Peyer's patch (tissue), 4 donors: ENCODE measurements at regions not wholly inside any gene's neighbourhood (a gene's known extent, or its start where the extent isn't known, plus 50 kb on each side); places are given as distances from the start of the nearest gene placed in this dataset.

ENCODE experiments used
- DNase-seq, 3 donors: peaks; one replicate each; pipeline ENCODE4 v3.0.0-alpha.2; 2017 to 2019
- H3K27ac ChIP-seq, 4 donors: fragments of 200-600 bp; sonication (generic); one replicate each; pipeline ENCODE4 v1.5.1; 2016 to 2019
- H3K27me3 ChIP-seq, 2 donors: fragments of 200-600 bp; sonication (generic); one replicate each; pipeline ENCODE4 v1.5.1; 2019
- H3K36me3 ChIP-seq, 3 donors: fragments of 200-600 bp; sonication (generic); one replicate each; pipeline ENCODE4 v1.5.1; 2016 to 2019
- H3K4me1 ChIP-seq, 4 donors: fragments of 200-600 bp; sonication (generic); one replicate each; pipeline ENCODE4 v1.5.1; 2016 to 2019
- H3K4me3 ChIP-seq, 4 donors: fragments of 200-600 bp; sonication (generic); 1 replicate in 3 of 4; 2 replicates in 1 of 4; pipeline ENCODE4 v1.5.1; 2016 to 2019; ENCODE audit warnings: mild to moderate bottlenecking in 1 of 4
- H3K9me3 ChIP-seq, 4 donors: fragments of 200-600 bp; sonication (generic); one replicate each; pipeline ENCODE4 v1.5.1; 2016 to 2019; ENCODE audit warnings: mild to moderate bottlenecking in 1 of 4
- CTCF ChIP-seq, 6 experiments: fragments of 450-650 bp in 4 of 6; fragments of 200-600 bp in 2 of 6; sonication (generic) in 1 of 6; IDR thresholded peaks; one replicate each; pipeline ENCODE4 v1.5.1; 2017 to 2019; ENCODE audit warnings: antibody characterized with exemption in 6 of 6, mild to moderate bottlenecking in 3 of 6, moderate library complexity in 1 of 6
- POLR2A ChIP-seq, 2 donors: fragments of 450-650 bp; IDR thresholded peaks; one replicate each; pipeline ENCODE4 v1.5.1; 2017; ENCODE audit warnings: antibody characterized with exemption in 2 of 2, mild to moderate bottlenecking in 2 of 2, moderate library complexity in 2 of 2

- no peaks in the 10 kb centered on the region for H3K27me3 ChIP-seq
- no peak overlapping the region for H3K4me3 ChIP-seq
- H3K9me3 ChIP-seq = no peaks in the 10 kb centered on the region
- H3K4me1 ChIP-seq = no peaks in the 10 kb centered on the region
- no peak for TF ChIP-seq CTCF (IDR thresholded peaks at IDR 0.05)
- TF ChIP-seq POLR2A (IDR thresholded peaks at IDR 0.05) = no peak
- DNase-seq = no peak
- H3K27ac ChIP-seq = no peak overlapping the region
- no peaks in the 10 kb centered on the region for H3K36me3 ChIP-seq
These were observed 284.7 kb upstream of the ANO5 start for GRCh38 chr11:21908211-21908610.

GRCh38 chr11:21909145-21909544 lies 283.7 kb upstream of the ANO5 start:
- Histone ChIP-seq H3K27me3 (no peaks in the 10 kb centered on the region), H3K9me3 (no peaks in the 10 kb centered on the region), H3K27ac (no peak overlapping the region), H3K4me1 (no peaks in the 10 kb centered on the region), H3K4me3 (no peak overlapping the region), H3K36me3 (no peaks in the 10 kb centered on the region)
- TF ChIP-seq POLR2A (IDR thresholded peaks at IDR 0.05) (no peak), CTCF (IDR thresholded peaks at IDR 0.05) (no peak)
- DNase-seq = no peak

GRCh38 chr11:21911061-21911460 lies 281.8 kb upstream of the ANO5 start:
- Histone ChIP-seq H3K36me3 (no peaks in the 10 kb centered on the region), H3K4me1 (no peaks in the 10 kb centered on the region), H3K4me3 (no peak overlapping the region), H3K27me3 (no peaks in the 10 kb centered on the region), H3K27ac (no peak overlapping the region), H3K9me3 (no peaks in the 10 kb centered on the region)
- no peak for DNase-seq
- TF ChIP-seq POLR2A (IDR thresholded peaks at IDR 0.05) (no peak), CTCF (IDR thresholded peaks at IDR 0.05) (no peak)

GRCh38 chr11:21912285-21912684 lies 280.6 kb upstream of the ANO5 start:
- Histone ChIP-seq H3K36me3 (no peaks in the 10 kb centered on the region), H3K27ac (no peak overlapping the region), H3K9me3 (no peaks in the 10 kb centered on the region), H3K27me3 (no peaks in the 10 kb centered on the region), H3K4me1 (no peaks in the 10 kb centered on the region), H3K4me3 (no peak overlapping the region)
- DNase-seq = no peak
- TF ChIP-seq POLR2A (IDR thresholded peaks at IDR 0.05) (no peak), CTCF (IDR thresholded peaks at IDR 0.05) (no peak)

GRCh38 chr11:21921151-21921550 lies 271.7 kb upstream of the ANO5 start:
- no peak overlapping the region for H3K4me3 ChIP-seq
- H3K9me3 ChIP-seq = no peaks in the 10 kb centered on the region
- no peak overlapping the region for H3K27ac ChIP-seq
- DNase-seq = no peak
- no peaks in the 10 kb centered on the region for H3K27me3 ChIP-seq
- no peak for TF ChIP-seq CTCF (IDR thresholded peaks at IDR 0.05)
- TF ChIP-seq POLR2A (IDR thresholded peaks at IDR 0.05) = no peak
- no peaks in the 10 kb centered on the region for H3K36me3 ChIP-seq
- H3K4me1 ChIP-seq = no peaks in the 10 kb centered on the region

- Histone ChIP-seq H3K27ac (no peak overlapping the region), H3K4me1 (no peaks in the 10 kb centered on the region), H3K27me3 (no peaks in the 10 kb centered on the region), H3K36me3 (no peaks in the 10 kb centered on the region), H3K9me3 (no peaks in the 10 kb centered on the region), H3K4me3 (no peak overlapping the region)
- DNase-seq = no peak
- TF ChIP-seq POLR2A (IDR thresholded peaks at IDR 0.05) (no peak), CTCF (IDR thresholded peaks at IDR 0.05) (no peak)
These were observed 268.6 kb upstream of the ANO5 start for GRCh38 chr11:21924262-21924661.
